Activated CD4-positive, alpha-beta T cell treated with anti-CD3 and anti-CD28 coated beads, Interleukin-2, amount 10 ng/mL, durations not matched to agents 7 days and 5 days (primary cell): ENCODE measurements at regions not wholly inside any gene's neighbourhood (a gene's known extent, or its start where the extent isn't known, plus 50 kb on each side); places are given as distances from the start of the nearest gene placed in this dataset.

Experiments
- CTCF ChIA-PET: fragments of 350-600 bp; sonication (Branson Sonifier 250); formaldehyde crosslinking; loops from one replicate; lab custom pipeline; 2021; ENCODE audit warnings: antibody characterized with exemption; lab: Charles Lee
- POLR2A ChIA-PET: fragments of 350-600 bp; sonication (Branson Sonifier 250); formaldehyde crosslinking; loops from one replicate; lab custom pipeline; 2021; ENCODE audit warnings: antibody characterized with exemption; lab: Charles Lee
- DNase-seq: peaks from one replicate; pipeline ENCODE4 v3.0.0-alpha.2; 2020
- H3K27ac Mint-ChIP-seq: one replicate; pipeline ENCODE4 v1.8.0; 2021; ENCODE audit warnings: mild to moderate bottlenecking, moderate library complexity, mixed read lengths
- H3K27me3 Mint-ChIP-seq: one replicate; pipeline ENCODE4 v1.8.0; 2021; ENCODE audit warnings: mixed read lengths
- H3K36me3 Mint-ChIP-seq: one replicate; pipeline ENCODE4 v1.8.0; 2021; ENCODE audit warnings: low read depth, mixed read lengths
- H3K4me1 Mint-ChIP-seq: one replicate; pipeline ENCODE4 v1.8.0; 2021; ENCODE audit warnings: mixed read lengths
- H3K4me3 Mint-ChIP-seq: one replicate; pipeline ENCODE4 v1.8.0; 2021; ENCODE audit warnings: mild to moderate bottlenecking, moderate library complexity, mixed read lengths
- H3K9me3 Mint-ChIP-seq: one replicate; pipeline ENCODE4 v1.8.0; 2021; ENCODE audit warnings: mixed read lengths

- ChIA-PET CTCF (interaction anchor here (0.7 kb wide), 1 partner anchor 942 kb away, joined by 4 read pairs; no protein-coding TSS in a partner anchor), POLR2A (no interaction called here)
- Mint-ChIP-seq H3K36me3 (no peaks in the 10 kb centered on the region), H3K4me1 (no peaks in the 10 kb centered on the region), H3K9me3 (no peaks in the 10 kb centered on the region), H3K4me3 (no peak overlapping the region), H3K27me3 (peaks cover 10% of the 10 kb centered on the region), H3K27ac (no peak overlapping the region)
- no peak for DNase-seq
These were observed 452.0 kb downstream of the ENC1 start for GRCh38 chr5:74188351-74189105.

- Mint-ChIP-seq H3K27me3 (peaks cover 7% of the 10 kb centered on the region), H3K4me1 (no peaks in the 10 kb centered on the region), H3K27ac (no peak overlapping the region), H3K4me3 (no peak overlapping the region), H3K36me3 (no peaks in the 10 kb centered on the region), H3K9me3 (no peaks in the 10 kb centered on the region)
- POLR2A ChIA-PET, result no interaction called here
- DNase-seq, result no peak
- CTCF ChIA-PET, result interaction anchor here (0.7 kb wide), 1 partner anchor 943 kb away, joined by 4 read pairs; no protein-coding TSS in a partner anchor
These were observed 452.8 kb downstream of the ENC1 start for GRCh38 chr5:74187757-74188156.

GRCh38 chr5:74186356-74187315 is 453.9 kb downstream of the ENC1 start:
- Mint-ChIP-seq H3K27ac (no peak overlapping the region), H3K27me3 (peaks cover 6% of the 10 kb centered on the region), H3K4me1 (peaks cover 7% of the 10 kb centered on the region), H3K4me3 (no peak overlapping the region), H3K36me3 (no peaks in the 10 kb centered on the region), H3K9me3 (no peaks in the 10 kb centered on the region)
- POLR2A ChIA-PET, result no interaction called here
- DNase-seq, result no peak
- CTCF ChIA-PET, result no interaction called here

DNA sequence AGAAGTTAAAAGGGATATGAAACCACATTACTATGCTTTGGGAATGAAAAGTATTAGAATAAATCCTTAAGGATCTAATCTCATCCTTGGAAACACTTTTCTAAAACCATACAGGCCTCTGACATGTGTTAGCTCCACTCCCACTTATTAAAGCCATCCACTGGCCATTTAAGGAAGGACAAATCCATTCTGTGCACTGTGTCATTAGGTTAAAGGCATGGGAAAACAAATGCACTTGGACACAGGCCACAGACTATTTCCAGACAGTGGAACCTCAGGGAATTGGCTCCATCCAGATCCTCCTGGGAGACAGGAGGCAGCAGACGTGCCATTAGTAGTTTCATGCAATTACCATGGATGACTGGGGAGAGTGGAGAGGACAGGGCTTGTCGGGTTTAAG is 454.9 kb downstream of the ENC1 start:
- Mint-ChIP-seq H3K4me1 (peaks cover 8% of the 10 kb centered on the region), H3K9me3 (no peaks in the 10 kb centered on the region), H3K4me3 (no peak overlapping the region), H3K36me3 (no peaks in the 10 kb centered on the region), H3K27ac (no peak overlapping the region), H3K27me3 (peaks cover 6% of the 10 kb centered on the region)
- ChIA-PET POLR2A (no interaction called here), CTCF (no interaction called here)
- no peak for DNase-seq

DNA sequence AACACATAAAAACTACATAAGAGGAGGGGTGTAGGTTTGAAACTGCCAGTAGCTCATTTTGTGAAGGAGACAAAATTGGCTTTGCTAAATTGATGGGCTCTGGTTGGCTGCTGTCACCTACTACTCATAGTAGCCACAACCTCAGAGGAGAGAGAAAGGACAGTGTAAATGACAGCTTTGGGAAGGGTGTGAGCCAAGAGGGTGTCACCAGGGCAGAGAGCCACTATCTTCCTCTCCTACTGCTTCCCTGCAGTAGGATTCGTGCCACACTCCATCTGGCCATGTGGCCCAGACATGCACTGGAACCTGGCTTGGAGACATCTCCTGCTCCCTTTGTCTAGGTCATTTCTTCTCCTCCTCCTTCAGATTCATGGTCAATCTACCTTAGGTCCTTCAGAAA is 455.9 kb downstream of the ENC1 start:
- Mint-ChIP-seq H3K36me3 (no peaks in the 10 kb centered on the region), H3K27me3 (peaks cover 6% of the 10 kb centered on the region), H3K27ac (no peak overlapping the region), H3K9me3 (no peaks in the 10 kb centered on the region), H3K4me3 (no peak overlapping the region), H3K4me1 (peaks cover 8% of the 10 kb centered on the region)
- DNase-seq, result no peak
- POLR2A ChIA-PET, result no interaction called here
- CTCF ChIA-PET, result no interaction called here

- CTCF ChIA-PET, result interaction anchor here (0.6 kb wide), 1 partner anchor 347 kb away, joined by 3 read pairs; no protein-coding TSS in a partner anchor
- Mint-ChIP-seq H3K36me3 (no peaks in the 10 kb centered on the region), H3K27me3 (peaks cover 6% of the 10 kb centered on the region), H3K9me3 (no peaks in the 10 kb centered on the region), H3K27ac (no peak overlapping the region), H3K4me1 (peaks cover 8% of the 10 kb centered on the region), H3K4me3 (no peak overlapping the region)
- POLR2A ChIA-PET, result no interaction called here
- DNase-seq, result no peak
These were observed 457.5 kb downstream of the ENC1 start for GRCh38 chr5:74183041-74183440.

GRCh38 chr5:74182603-74183002 is 457.9 kb downstream of the ENC1 start:
- DNase-seq, result peak; percentile 20
- ChIA-PET POLR2A (no interaction called here), CTCF (interaction anchor here (0.6 kb wide), 1 partner anchor 347 kb away, joined by 3 read pairs; no protein-coding TSS in a partner anchor)
- H3K4me3 Mint-ChIP-seq, result no peak overlapping the region
- H3K27me3 Mint-ChIP-seq, result peaks cover 6% of the 10 kb centered on the region
- no peak overlapping the region for H3K27ac Mint-ChIP-seq
- no peaks in the 10 kb centered on the region for H3K9me3 Mint-ChIP-seq
- no peaks in the 10 kb centered on the region for H3K36me3 Mint-ChIP-seq
- peaks cover 8% of the 10 kb centered on the region for H3K4me1 Mint-ChIP-seq

DNA sequence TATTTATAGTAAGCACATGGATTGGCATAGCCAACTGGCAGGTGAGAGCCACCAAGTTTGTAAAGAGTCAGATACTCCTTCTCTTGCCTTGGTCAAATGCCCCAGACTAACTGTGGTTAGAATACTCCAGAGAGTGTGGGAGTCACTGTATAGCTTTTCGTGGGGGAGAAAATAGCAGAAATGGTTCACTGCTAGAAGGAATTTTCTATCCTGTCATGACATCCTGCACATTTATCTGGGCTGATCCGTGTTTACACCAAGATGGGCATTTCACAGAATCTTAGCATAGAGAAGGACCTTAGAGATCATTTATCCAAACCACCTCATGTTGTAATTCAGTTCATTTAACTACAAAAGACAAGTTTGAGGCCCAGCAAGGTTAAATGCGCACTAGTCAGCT is 460.8 kb downstream of the ENC1 start:
- ChIA-PET POLR2A (no interaction called here), CTCF (no interaction called here)
- Mint-ChIP-seq H3K27me3 (peaks cover 2% of the 10 kb centered on the region), H3K9me3 (no peaks in the 10 kb centered on the region), H3K4me1 (peaks cover 8% of the 10 kb centered on the region), H3K4me3 (no peak overlapping the region), H3K27ac (no peak overlapping the region), H3K36me3 (no peaks in the 10 kb centered on the region)
- no peak for DNase-seq

DNA sequence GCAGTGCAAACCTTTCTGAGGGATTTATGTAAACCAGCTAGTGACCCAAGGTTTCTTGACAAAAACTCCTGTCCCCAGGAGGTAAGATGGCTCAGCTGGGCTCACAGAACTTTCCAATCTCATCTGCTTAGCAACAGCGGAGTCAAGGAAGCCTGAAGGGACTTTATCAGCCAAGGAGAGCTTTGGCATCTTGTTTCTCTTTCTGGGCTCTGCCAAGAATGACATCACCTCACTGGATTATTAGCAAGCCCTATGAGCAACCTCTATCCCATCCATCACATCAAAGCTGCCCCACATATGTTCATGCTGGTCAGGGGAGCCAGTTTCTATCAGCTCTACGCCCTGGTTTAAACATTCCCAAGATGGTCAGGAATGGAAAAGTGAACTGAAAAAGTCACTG is 461.3 kb downstream of the ENC1 start:
- ChIA-PET CTCF (no interaction called here), POLR2A (no interaction called here)
- Mint-ChIP-seq H3K9me3 (no peaks in the 10 kb centered on the region), H3K4me3 (no peak overlapping the region), H3K36me3 (no peaks in the 10 kb centered on the region), H3K4me1 (peaks cover 8% of the 10 kb centered on the region), H3K27me3 (peaks cover 2% of the 10 kb centered on the region), H3K27ac (no peak overlapping the region)
- DNase-seq, result no peak

- no peak for DNase-seq
- peaks cover 2% of the 10 kb centered on the region for H3K27me3 Mint-ChIP-seq
- CTCF ChIA-PET, result no interaction called here
- no peaks in the 10 kb centered on the region for H3K36me3 Mint-ChIP-seq
- peaks cover 8% of the 10 kb centered on the region for H3K4me1 Mint-ChIP-seq
- no peak overlapping the region for H3K4me3 Mint-ChIP-seq
- POLR2A ChIA-PET, result no interaction called here
- H3K9me3 Mint-ChIP-seq, result no peaks in the 10 kb centered on the region
- H3K27ac Mint-ChIP-seq, result no peak overlapping the region
These were observed 462.6 kb downstream of the ENC1 start for GRCh38 chr5:74177961-74178360.

DNA sequence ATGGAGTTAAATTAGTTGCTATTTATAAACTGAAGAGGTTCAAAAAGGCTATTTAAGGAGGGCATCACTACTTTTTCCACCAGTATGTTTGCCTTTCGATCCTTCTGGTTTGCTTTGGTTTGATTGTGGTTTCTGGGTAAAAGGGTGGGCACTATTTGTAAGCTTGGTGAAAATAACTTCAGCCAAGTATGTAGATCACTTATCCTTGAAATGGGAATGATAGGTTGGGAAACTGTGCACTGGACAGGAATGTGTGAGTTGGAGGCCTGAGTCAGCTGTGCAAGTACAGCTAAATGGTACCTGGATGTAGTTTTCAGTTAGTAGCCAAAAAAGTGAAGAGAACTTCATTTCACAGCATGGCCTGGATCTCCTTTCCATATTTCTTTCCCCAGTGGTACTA is 466.2 kb downstream of the ENC1 start:
- DNase-seq, result no peak
- ChIA-PET POLR2A (no interaction called here), CTCF (no interaction called here)
- H3K36me3 Mint-ChIP-seq, result no peaks in the 10 kb centered on the region
- no peak overlapping the region for H3K27ac Mint-ChIP-seq
- no peak overlapping the region for H3K4me3 Mint-ChIP-seq
- no peaks in the 10 kb centered on the region for H3K9me3 Mint-ChIP-seq
- no peaks in the 10 kb centered on the region for H3K4me1 Mint-ChIP-seq
- peaks cover 4% of the 10 kb centered on the region for H3K27me3 Mint-ChIP-seq

DNA sequence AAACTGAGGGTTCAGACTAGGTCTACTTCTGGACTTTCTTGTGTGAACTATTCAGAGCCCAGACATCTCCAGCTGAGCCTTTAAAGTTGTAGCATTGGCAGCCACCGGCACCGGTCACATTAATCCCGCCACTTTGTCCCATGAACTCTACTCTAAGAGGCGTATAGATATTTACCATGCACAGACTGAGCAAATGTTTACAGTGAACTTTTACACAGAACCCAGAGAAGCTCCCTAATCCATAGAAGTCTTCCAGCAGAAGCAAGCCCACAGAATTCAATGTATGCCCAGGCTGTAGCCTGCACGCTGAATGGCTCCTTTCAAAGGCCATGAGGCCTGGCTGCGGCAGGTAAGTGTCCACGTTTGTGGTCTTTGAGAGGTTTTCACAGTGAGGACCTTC is 466.9 kb downstream of the ENC1 start:
- Mint-ChIP-seq H3K4me1 (no peaks in the 10 kb centered on the region), H3K4me3 (no peak overlapping the region), H3K27ac (no peak overlapping the region), H3K9me3 (no peaks in the 10 kb centered on the region), H3K36me3 (no peaks in the 10 kb centered on the region), H3K27me3 (peaks cover 4% of the 10 kb centered on the region)
- ChIA-PET POLR2A (no interaction called here), CTCF (no interaction called here)
- DNase-seq, result no peak

GRCh38 chr5:74173241-74173640 is 467.3 kb downstream of the ENC1 start:
- H3K27ac Mint-ChIP-seq, result no peak overlapping the region
- no peaks in the 10 kb centered on the region for H3K9me3 Mint-ChIP-seq
- H3K4me1 Mint-ChIP-seq, result no peaks in the 10 kb centered on the region
- H3K4me3 Mint-ChIP-seq, result no peak overlapping the region
- POLR2A ChIA-PET, result no interaction called here
- H3K27me3 Mint-ChIP-seq, result peaks cover 4% of the 10 kb centered on the region
- no peak for DNase-seq
- H3K36me3 Mint-ChIP-seq, result no peaks in the 10 kb centered on the region
- CTCF ChIA-PET, result no interaction called here
